HL-60 (cell line): ENCODE measurements at regions not wholly inside any gene's neighbourhood (a gene's known extent, or its start where the extent isn't known, plus 50 kb on each side); places are given as distances from the start of the nearest gene placed in this dataset.
A peak's percentile ranks its signal among the peaks of the same experiment; 100 is the strongest.
"Not testable (repeated sequence)": the region's sequence is repeated elsewhere in the genome, so short reads cannot be mapped to it uniquely, and the experiment has no call there.

Source experiments
- DNase-seq, 2 experiments: peaks; one replicate each; pipeline ENCODE4 v3.0.0-alpha.2; 2010 to 2020; ENCODE audit warnings: low read depth in 1 of 2, low spot score in 1 of 2
- H3K27ac ChIP-seq: fragments of 250-450 bp; sonication (Bioruptor Pico); replicated peaks from 2 replicates; pipeline ENCODE4 v1.5.1; 2020; ENCODE audit warnings: mild to moderate bottlenecking, moderate library complexity
- H3K27me3 ChIP-seq: fragments of 250-450 bp; sonication (Bioruptor Pico); 2 replicates; pipeline ENCODE4 v1.5.1; 2021; ENCODE audit warnings: mild to moderate bottlenecking, moderate library complexity; ENCODE audit not compliant: insufficient read depth, poor library complexity, severe bottlenecking
- H3K4me3 ChIP-seq: replicated peaks from 2 replicates; pipeline ENCODE4 v1.5.1; 2011; ENCODE audit warnings: mild to moderate bottlenecking, control low read depth, low read length; ENCODE audit not compliant: insufficient read depth
- CTCF ChIP-seq: IDR thresholded peaks from one replicate; pipeline ENCODE4 v1.5.1; 2011; ENCODE audit warnings: low read length, control low read depth, inconsistent platforms; ENCODE audit not compliant: insufficient read depth
- GABPA ChIP-seq: IDR thresholded peaks from 2 replicates; pipeline ENCODE4 v1.6.1; 2012; ENCODE audit warnings: low read depth
- POLR2AphosphoS5 ChIP-seq: IDR thresholded peaks from 2 replicates; pipeline ENCODE4 v1.6.1; 2012; ENCODE audit warnings: low read depth
- REST ChIP-seq: IDR thresholded peaks from 2 replicates; pipeline ENCODE4 v1.6.1; 2012; ENCODE audit warnings: low read depth; ENCODE audit not compliant: insufficient replicate concordance
- SPI1 ChIP-seq: IDR thresholded peaks from 2 replicates; pipeline ENCODE4 v1.6.1; 2012; ENCODE audit warnings: low read depth, mild to moderate bottlenecking, borderline replicate concordance

GRCh38 chr11:15849257-15849656 is 507.1 kb downstream of the SOX6 start:
- DNase-seq: no peak

GRCh38 chr11:15850335-15850734 is 506.0 kb downstream of the SOX6 start:
- not testable (repeated sequence) for H3K4me3 ChIP-seq, H3K27me3 ChIP-seq, H3K27ac ChIP-seq, DNase-seq

More at GRCh38 chr11:15849257-15849656, 507.1 kb downstream of the SOX6 start:
- Histone ChIP-seq H3K27me3 (peaks cover 3% of the 10 kb centered on the region), H3K27ac (no peak overlapping the region), H3K4me3 (no peak overlapping the region)
- TF ChIP-seq CTCF: no peak
- no peak for TF ChIP-seq REST
- TF ChIP-seq POLR2AphosphoS5: no peak
- TF ChIP-seq GABPA: no peak
- no peak for TF ChIP-seq SPI1

- Histone ChIP-seq H3K27me3 (peaks cover 3% of the 10 kb centered on the region), H3K27ac (no peak overlapping the region), H3K4me3 (no peak overlapping the region)
- TF ChIP-seq CTCF: no peak
- TF ChIP-seq POLR2AphosphoS5: no peak
- no peak for TF ChIP-seq REST
- TF ChIP-seq GABPA: no peak
- no peak for TF ChIP-seq SPI1
- no peak for DNase-seq
These were observed 505.3 kb downstream of the SOX6 start for GRCh38 chr11:15851051-15851498.

GRCh38 chr11:15852179-15852578 is 504.2 kb downstream of the SOX6 start:
- TF ChIP-seq CTCF (peak; percentile 21), GABPA (no peak), POLR2AphosphoS5 (no peak), REST (no peak)
- DNase-seq: no peak
- Histone ChIP-seq H3K27me3 (peaks cover 3% of the 10 kb centered on the region), H3K4me3 (no peak overlapping the region), H3K27ac (no peak overlapping the region)
